ENCODE measurements at regions not wholly inside any gene's neighbourhood (a gene's known extent, or its start where the extent isn't known, plus 50 kb on each side); places are given as distances from the start of the nearest gene placed in this dataset.

- H3K27ac ChIP-seq (ENCODE audit: low read length) = no peak overlapping the region
- H3K27me3 ChIP-seq (ENCODE audit: insufficient read depth, low read length, poor library complexity) = peaks cover 29% of the 10 kb centered on the region
- no peaks in the 10 kb centered on the region for H4K20me1 ChIP-seq (ENCODE audit: insufficient read depth, low read length)
- DNase-seq (no peak), ATAC-seq (ENCODE audit: insufficient read depth, low read depth) (no peak)
- H3K36me3 ChIP-seq (ENCODE audit: insufficient read depth, low read length) = no peaks in the 10 kb centered on the region
- H2AFZ ChIP-seq (ENCODE audit: low read depth, low read length) = no peak overlapping the region
- H3K9me3 ChIP-seq (ENCODE audit: insufficient read depth, low read length, severe bottlenecking) = no peaks in the 10 kb centered on the region
- TF ChIP-seq EZH2 (IDR thresholded peaks at IDR 0.05; ENCODE audit: borderline replicate concordance, low read depth, low read length, severe bottlenecking) (no peak), CTCF (IDR thresholded peaks at IDR 0.05; ENCODE audit: borderline replicate concordance, extremely low read depth, low read length, poor library complexity, severe bottlenecking) (no peak)
- H3K4me3 ChIP-seq (ENCODE audit: low read depth in 1 of 2, low read length in 2 of 2) = no peak overlapping the region
- no peaks in the 10 kb centered on the region for H3K79me2 ChIP-seq (ENCODE audit: insufficient read depth, low read length)
- peaks cover 7% of the 10 kb centered on the region; the same call in 1 of the 2 replicates for H3K4me1 ChIP-seq (ENCODE audit: insufficient read depth, low read length)
- H3K4me2 ChIP-seq (ENCODE audit: insufficient read depth, low read length) = no peak overlapping the region
- no peak overlapping the region for H3K9ac ChIP-seq (ENCODE audit: low read depth, low read length)
These were observed 74.8 kb upstream of the LRRN2 start for GRCh38 chr1:204760350-204760749.

- no peak for DNase-seq
- TF ChIP-seq EZH2 (IDR thresholded peaks at IDR 0.05; ENCODE audit: borderline replicate concordance, low read depth, low read length, severe bottlenecking) = no peak
- no peak for TF ChIP-seq CTCF (IDR thresholded peaks at IDR 0.05; ENCODE audit: borderline replicate concordance, extremely low read depth, low read length, poor library complexity, severe bottlenecking)
These were observed 75.2 kb upstream of the LRRN2 start for GRCh38 chr1:204760757-204761156.

GRCh38 chr1:204763773-204764427 is 78.4 kb upstream of the LRRN2 start:
- Histone ChIP-seq H3K27ac (ENCODE audit: low read length) (no peak overlapping the region), H3K36me3 (ENCODE audit: insufficient read depth, low read length) (no peaks in the 10 kb centered on the region), H3K9ac (ENCODE audit: low read depth, low read length) (no peak overlapping the region), H3K4me2 (ENCODE audit: insufficient read depth, low read length) (peak overlapping the region; percentile 40; the same call in 1 of the 2 replicates), H3K9me3 (ENCODE audit: insufficient read depth, low read length, severe bottlenecking) (no peaks in the 10 kb centered on the region), H4K20me1 (ENCODE audit: insufficient read depth, low read length) (no peaks in the 10 kb centered on the region), H3K4me1 (ENCODE audit: insufficient read depth, low read length) (peaks cover 7% of the 10 kb centered on the region; the same call in 1 of the 2 replicates), H2AFZ (ENCODE audit: low read depth, low read length) (no peak overlapping the region), H3K27me3 (ENCODE audit: insufficient read depth, low read length, poor library complexity) (peaks cover 36% of the 10 kb centered on the region), H3K79me2 (ENCODE audit: insufficient read depth, low read length) (no peaks in the 10 kb centered on the region), H3K4me3 (ENCODE audit: low read depth in 1 of 2, low read length in 2 of 2) (no peak overlapping the region)
- ATAC-seq (ENCODE audit: insufficient read depth, low read depth) = peak; percentile 98
- peak; percentile 86 for TF ChIP-seq CTCF (IDR thresholded peaks at IDR 0.05; ENCODE audit: borderline replicate concordance, extremely low read depth, low read length, poor library complexity, severe bottlenecking)
- TF ChIP-seq EZH2 (IDR thresholded peaks at IDR 0.05; ENCODE audit: borderline replicate concordance, low read depth, low read length, severe bottlenecking) = no peak
- DNase-seq = peak; percentile 66

More at GRCh38 chr1:204760757-204761156, 75.2 kb upstream of the LRRN2 start:
- Histone ChIP-seq H3K36me3 (ENCODE audit: insufficient read depth, low read length) (no peaks in the 10 kb centered on the region), H3K4me1 (ENCODE audit: insufficient read depth, low read length) (peaks cover 7% of the 10 kb centered on the region; the same call in 1 of the 2 replicates), H3K4me2 (ENCODE audit: insufficient read depth, low read length) (no peak overlapping the region), H3K79me2 (ENCODE audit: insufficient read depth, low read length) (no peaks in the 10 kb centered on the region), H4K20me1 (ENCODE audit: insufficient read depth, low read length) (no peaks in the 10 kb centered on the region), H3K9ac (ENCODE audit: low read depth, low read length) (no peak overlapping the region), H2AFZ (ENCODE audit: low read depth, low read length) (no peak overlapping the region), H3K27me3 (ENCODE audit: insufficient read depth, low read length, poor library complexity) (peaks cover 34% of the 10 kb centered on the region), H3K9me3 (ENCODE audit: insufficient read depth, low read length, severe bottlenecking) (no peaks in the 10 kb centered on the region), H3K27ac (ENCODE audit: low read length) (no peak overlapping the region), H3K4me3 (ENCODE audit: low read depth in 1 of 2, low read length in 2 of 2) (no peak overlapping the region)
- no peak for ATAC-seq (ENCODE audit: insufficient read depth, low read depth)
